ENCODE measurements at regions not wholly inside any gene's neighbourhood (a gene's known extent, or its start where the extent isn't known, plus 50 kb on each side); places are given as distances from the start of the nearest gene placed in this dataset.

- DNase-seq (ENCODE audit: low spot score) = no peak
These were observed 85.0 kb downstream of the NUF2 start for GRCh38 chr1:163406772-163407171.

- DNase-seq (ENCODE audit: low spot score) = no peak
These were observed 86.5 kb downstream of the NUF2 start for GRCh38 chr1:163408262-163408661.

GRCh38 chr1:163410073-163410999 is 88.6 kb downstream of the NUF2 start:
- DNase-seq (ENCODE audit: low spot score) = peak; percentile 55

- no peak for DNase-seq (ENCODE audit: low spot score)
These were observed 90.5 kb downstream of the NUF2 start for GRCh38 chr1:163412221-163412620.

- DNase-seq (ENCODE audit: low spot score) = no peak
These were observed 93.0 kb downstream of the NUF2 start for GRCh38 chr1:163414778-163415177.

GRCh38 chr1:163421701-163422100 is 99.9 kb downstream of the NUF2 start:
- no peak for DNase-seq (ENCODE audit: low spot score)

GRCh38 chr1:163422738-163423404 is 101.1 kb downstream of the NUF2 start:
- no peak for DNase-seq (ENCODE audit: low spot score)

GRCh38 chr1:163426505-163427251 is 104.9 kb downstream of the NUF2 start:
- DNase-seq (ENCODE audit: low spot score) = no peak

GRCh38 chr1:163427279-163427678 is 105.5 kb downstream of the NUF2 start:
- DNase-seq (ENCODE audit: low spot score) = no peak

- no peak for DNase-seq (ENCODE audit: low spot score)
These were observed 114.5 kb downstream of the NUF2 start for GRCh38 chr1:163436140-163436812.

- no peak for DNase-seq (ENCODE audit: low spot score)
These were observed 117.7 kb downstream of the NUF2 start for GRCh38 chr1:163439471-163439870.

GRCh38 chr1:163440090-163440489 is 118.3 kb downstream of the NUF2 start:
- peak; percentile 51 for DNase-seq (ENCODE audit: low spot score)

- no peak for DNase-seq (ENCODE audit: low spot score)
These were observed 120.6 kb downstream of the NUF2 start for GRCh38 chr1:163442231-163442879.

GRCh38 chr1:163442895-163443294 is 121.1 kb downstream of the NUF2 start:
- no peak for DNase-seq (ENCODE audit: low spot score)

- no peak for DNase-seq (ENCODE audit: low spot score)
These were observed 122.1 kb downstream of the NUF2 start for GRCh38 chr1:163443863-163444262.

GRCh38 chr1:163444665-163445064 is 122.9 kb downstream of the NUF2 start:
- no peak for DNase-seq (ENCODE audit: low spot score)

GRCh38 chr1:163450986-163451385 is 129.2 kb downstream of the NUF2 start:
- no peak for DNase-seq (ENCODE audit: low spot score)

- DNase-seq (ENCODE audit: low spot score) = no peak
These were observed 137.8 kb downstream of the NUF2 start for GRCh38 chr1:163459539-163459938.

- no peak for DNase-seq (ENCODE audit: low spot score)
These were observed 145.5 kb downstream of the NUF2 start for GRCh38 chr1:163467289-163467688.

- DNase-seq (ENCODE audit: low spot score) = no peak
These were observed 150.3 kb downstream of the NUF2 start for GRCh38 chr1:163471779-163472650.

Measured in SK-N-DZ (cell line).